ENCODE measurements at regions not wholly inside any gene's neighbourhood (a gene's known extent, or its start where the extent isn't known, plus 50 kb on each side); places are given as distances from the start of the nearest gene placed in this dataset.

DNA sequence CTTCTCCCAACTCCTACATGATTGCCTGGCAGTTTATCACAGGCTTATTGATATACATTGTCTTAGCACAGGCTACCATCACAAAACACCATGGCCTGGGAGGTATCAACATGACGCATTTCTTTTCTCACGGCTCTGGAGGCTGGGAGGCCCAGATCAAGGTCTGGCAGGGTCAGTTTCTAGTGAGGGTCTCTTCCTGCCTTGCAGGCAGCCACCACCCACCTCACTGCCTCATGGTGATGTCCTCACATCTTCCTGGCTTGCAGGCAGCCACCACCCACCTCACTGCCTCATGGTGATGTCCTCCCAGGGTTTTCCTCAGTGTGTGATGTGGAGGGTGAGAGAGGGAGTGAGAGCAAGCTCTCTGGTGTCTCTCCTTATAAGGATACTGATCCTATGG, 599.3 kb upstream of the MKI67 start (continued):
- TF ChIP-seq, protein P1, sequence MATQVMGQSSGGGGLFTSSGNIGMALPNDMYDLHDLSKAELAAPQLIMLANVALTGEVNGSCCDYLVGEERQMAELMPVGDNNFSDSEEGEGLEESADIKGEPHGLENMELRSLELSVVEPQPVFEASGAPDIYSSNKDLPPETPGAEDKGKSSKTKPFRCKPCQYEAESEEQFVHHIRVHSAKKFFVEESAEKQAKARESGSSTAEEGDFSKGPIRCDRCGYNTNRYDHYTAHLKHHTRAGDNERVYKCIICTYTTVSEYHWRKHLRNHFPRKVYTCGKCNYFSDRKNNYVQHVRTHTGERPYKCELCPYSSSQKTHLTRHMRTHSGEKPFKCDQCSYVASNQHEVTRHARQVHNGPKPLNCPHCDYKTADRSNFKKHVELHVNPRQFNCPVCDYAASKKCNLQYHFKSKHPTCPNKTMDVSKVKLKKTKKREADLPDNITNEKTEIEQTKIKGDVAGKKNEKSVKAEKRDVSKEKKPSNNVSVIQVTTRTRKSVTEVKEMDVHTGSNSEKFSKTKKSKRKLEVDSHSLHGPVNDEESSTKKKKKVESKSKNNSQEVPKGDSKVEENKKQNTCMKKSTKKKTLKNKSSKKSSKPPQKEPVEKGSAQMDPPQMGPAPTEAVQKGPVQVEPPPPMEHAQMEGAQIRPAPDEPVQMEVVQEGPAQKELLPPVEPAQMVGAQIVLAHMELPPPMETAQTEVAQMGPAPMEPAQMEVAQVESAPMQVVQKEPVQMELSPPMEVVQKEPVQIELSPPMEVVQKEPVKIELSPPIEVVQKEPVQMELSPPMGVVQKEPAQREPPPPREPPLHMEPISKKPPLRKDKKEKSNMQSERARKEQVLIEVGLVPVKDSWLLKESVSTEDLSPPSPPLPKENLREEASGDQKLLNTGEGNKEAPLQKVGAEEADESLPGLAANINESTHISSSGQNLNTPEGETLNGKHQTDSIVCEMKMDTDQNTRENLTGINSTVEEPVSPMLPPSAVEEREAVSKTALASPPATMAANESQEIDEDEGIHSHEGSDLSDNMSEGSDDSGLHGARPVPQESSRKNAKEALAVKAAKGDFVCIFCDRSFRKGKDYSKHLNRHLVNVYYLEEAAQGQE (IDR thresholded peaks at IDR 0.05; ENCODE audit: low read depth), result no peak

DNA sequence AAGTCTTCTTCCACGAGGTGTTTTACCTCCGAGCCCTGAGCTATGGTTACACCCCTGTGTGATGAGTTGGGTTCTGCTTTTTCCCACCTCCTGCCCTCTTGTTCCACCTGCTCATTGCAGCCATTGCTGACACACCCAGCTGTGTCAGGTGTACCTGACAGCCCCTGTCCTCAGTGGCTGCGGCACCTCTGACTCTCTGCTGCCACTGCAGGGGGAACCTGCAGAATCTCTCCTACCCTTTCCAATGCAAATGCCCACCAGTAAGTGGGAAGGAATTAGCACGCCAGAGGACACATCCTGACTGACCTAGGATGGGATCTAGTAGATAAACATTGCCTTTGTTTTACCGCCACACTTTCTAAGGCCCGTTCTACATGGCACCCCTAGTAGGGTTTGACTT, 600.9 kb upstream of the MKI67 start:
- intact Hi-C loops (cut with micrococcal nuclease), result no loop called here
- Histone ChIP-seq H3K4me1 (ENCODE audit: control insufficient read depth in 1 of 2, insufficient read depth in 2 of 2, low read length in 2 of 2) (no peaks in the 10 kb centered on the region), H3K36me3 (ENCODE audit: control insufficient read depth in 1 of 2, insufficient read depth in 2 of 2, low read length in 2 of 2) (no peaks in the 10 kb centered on the region), H3K79me2 (ENCODE audit: insufficient read depth, low read length) (no peaks in the 10 kb centered on the region), H3K9ac (ENCODE audit: low read length) (no peak overlapping the region), H3K27ac (ENCODE audit: low read depth, low read length) (no peak overlapping the region), H3K9me3 (ENCODE audit: control insufficient read depth in 1 of 2, insufficient read depth in 1 of 2, low read depth in 1 of 2, low read length in 2 of 2) (no peaks in the 10 kb centered on the region), H4K20me1 (ENCODE audit: insufficient read depth) (no peaks in the 10 kb centered on the region), H3K4me3 (replicated peaks in 1 of 2; ENCODE audit: low read depth in 1 of 2, low read length in 2 of 2) (no peak overlapping the region), H3K9me2 (ENCODE audit: insufficient read depth) (no peaks in the 10 kb centered on the region), H2AFZ (ENCODE audit: low read depth, low read length, poor library complexity, severe bottlenecking) (no peak overlapping the region), H3K27me3 (ENCODE audit: insufficient read depth, low read length) (peaks cover 62% of the 10 kb centered on the region), H3K4me2 (ENCODE audit: low read length) (no peak overlapping the region)
- POLR2A ChIA-PET, result no interaction called here
- no TSS peak for BruUV-seq (replicated peaks)
- TF ChIP-seq EZH2phosphoT487 (IDR thresholded peaks at IDR 0.05; ENCODE audit: borderline replicate concordance) (0 out of 2 replicates have a peak, but pooled peaks have one; percentile 62), CBX3 (IDR thresholded peaks at IDR 0.05; ENCODE audit: low read depth) (no peak)
- DNase-seq (ENCODE audit: low read depth, low spot score) (no peak), ATAC-seq (no peak)
- RAD21 ChIA-PET (ENCODE audit: low non-redundant PET in 1 of 2, low total read pairs in 2 of 2, uncharacterized antibody in 2 of 2, unreplicated experiment in 2 of 2), result no interaction called here
- CTCF ChIA-PET, result no interaction called here

- no peak overlapping the region for H3K4me2 ChIP-seq (ENCODE audit: low read length)
- POLR2A ChIA-PET, result no interaction called here
- no peak overlapping the region for H3K9ac ChIP-seq (ENCODE audit: low read length)
- no peak overlapping the region for H2AFZ ChIP-seq (ENCODE audit: low read depth, low read length, poor library complexity, severe bottlenecking)
- CTCF ChIA-PET, result no interaction called here
- ATAC-seq, result no peak
- no peaks in the 10 kb centered on the region for H3K4me1 ChIP-seq (ENCODE audit: control insufficient read depth in 1 of 2, insufficient read depth in 2 of 2, low read length in 2 of 2)
- no peak overlapping the region for H3K27ac ChIP-seq (ENCODE audit: low read depth, low read length)
- RAD21 ChIA-PET (ENCODE audit: low non-redundant PET in 1 of 2, low total read pairs in 2 of 2, uncharacterized antibody in 2 of 2, unreplicated experiment in 2 of 2), result no interaction called here
- H4K20me1 ChIP-seq (ENCODE audit: insufficient read depth), result no peaks in the 10 kb centered on the region
- H3K79me2 ChIP-seq (ENCODE audit: insufficient read depth, low read length), result no peaks in the 10 kb centered on the region
- intact Hi-C loops (cut with micrococcal nuclease), result no loop called here
- DNase-seq (ENCODE audit: low read depth, low spot score), result no peak
- BruUV-seq (replicated peaks), result no TSS peak
- no peaks in the 10 kb centered on the region for H3K9me3 ChIP-seq (ENCODE audit: control insufficient read depth in 1 of 2, insufficient read depth in 1 of 2, low read depth in 1 of 2, low read length in 2 of 2)
- peaks cover 74% of the 10 kb centered on the region for H3K27me3 ChIP-seq (ENCODE audit: insufficient read depth, low read length)
- H3K4me3 ChIP-seq (replicated peaks in 1 of 2; ENCODE audit: low read depth in 1 of 2, low read length in 2 of 2), result no peak overlapping the region
- no peaks in the 10 kb centered on the region for H3K9me2 ChIP-seq (ENCODE audit: insufficient read depth)
- no peaks in the 10 kb centered on the region for H3K36me3 ChIP-seq (ENCODE audit: control insufficient read depth in 1 of 2, insufficient read depth in 2 of 2, low read length in 2 of 2)
- no peak for TF ChIP-seq MAX (IDR thresholded peaks at IDR 0.05)
- TF ChIP-seq, protein P2, sequence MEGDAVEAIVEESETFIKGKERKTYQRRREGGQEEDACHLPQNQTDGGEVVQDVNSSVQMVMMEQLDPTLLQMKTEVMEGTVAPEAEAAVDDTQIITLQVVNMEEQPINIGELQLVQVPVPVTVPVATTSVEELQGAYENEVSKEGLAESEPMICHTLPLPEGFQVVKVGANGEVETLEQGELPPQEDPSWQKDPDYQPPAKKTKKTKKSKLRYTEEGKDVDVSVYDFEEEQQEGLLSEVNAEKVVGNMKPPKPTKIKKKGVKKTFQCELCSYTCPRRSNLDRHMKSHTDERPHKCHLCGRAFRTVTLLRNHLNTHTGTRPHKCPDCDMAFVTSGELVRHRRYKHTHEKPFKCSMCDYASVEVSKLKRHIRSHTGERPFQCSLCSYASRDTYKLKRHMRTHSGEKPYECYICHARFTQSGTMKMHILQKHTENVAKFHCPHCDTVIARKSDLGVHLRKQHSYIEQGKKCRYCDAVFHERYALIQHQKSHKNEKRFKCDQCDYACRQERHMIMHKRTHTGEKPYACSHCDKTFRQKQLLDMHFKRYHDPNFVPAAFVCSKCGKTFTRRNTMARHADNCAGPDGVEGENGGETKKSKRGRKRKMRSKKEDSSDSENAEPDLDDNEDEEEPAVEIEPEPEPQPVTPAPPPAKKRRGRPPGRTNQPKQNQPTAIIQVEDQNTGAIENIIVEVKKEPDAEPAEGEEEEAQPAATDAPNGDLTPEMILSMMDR (IDR thresholded peaks at IDR 0.05 in 2 of 3, conservative IDR thresholded peaks at IDR 0.05 in 1 of 3; ENCODE audit: borderline replicate concordance in 1 of 3, insufficient read depth in 1 of 3, low read depth in 2 of 3, low read length in 2 of 3), result no peak
- TF ChIP-seq, protein P1 (IDR thresholded peaks at IDR 0.05; ENCODE audit: low read depth), result no peak
- no peak for TF ChIP-seq EZH2 (IDR thresholded peaks at IDR 0.05)
- no peak for TF ChIP-seq RAD21 (IDR thresholded peaks at IDR 0.05; ENCODE audit: low read depth)
- TF ChIP-seq ELF1 (IDR thresholded peaks at IDR 0.05; ENCODE audit: borderline replicate concordance, low read depth), result no peak
These were observed 603.7 kb upstream of the MKI67 start for GRCh38 chr10:128729910-128730420.
